ENCODE measurements at regions not wholly inside any gene's neighbourhood (a gene's known extent, or its start where the extent isn't known, plus 50 kb on each side); places are given as distances from the start of the nearest gene placed in this dataset.

DNA sequence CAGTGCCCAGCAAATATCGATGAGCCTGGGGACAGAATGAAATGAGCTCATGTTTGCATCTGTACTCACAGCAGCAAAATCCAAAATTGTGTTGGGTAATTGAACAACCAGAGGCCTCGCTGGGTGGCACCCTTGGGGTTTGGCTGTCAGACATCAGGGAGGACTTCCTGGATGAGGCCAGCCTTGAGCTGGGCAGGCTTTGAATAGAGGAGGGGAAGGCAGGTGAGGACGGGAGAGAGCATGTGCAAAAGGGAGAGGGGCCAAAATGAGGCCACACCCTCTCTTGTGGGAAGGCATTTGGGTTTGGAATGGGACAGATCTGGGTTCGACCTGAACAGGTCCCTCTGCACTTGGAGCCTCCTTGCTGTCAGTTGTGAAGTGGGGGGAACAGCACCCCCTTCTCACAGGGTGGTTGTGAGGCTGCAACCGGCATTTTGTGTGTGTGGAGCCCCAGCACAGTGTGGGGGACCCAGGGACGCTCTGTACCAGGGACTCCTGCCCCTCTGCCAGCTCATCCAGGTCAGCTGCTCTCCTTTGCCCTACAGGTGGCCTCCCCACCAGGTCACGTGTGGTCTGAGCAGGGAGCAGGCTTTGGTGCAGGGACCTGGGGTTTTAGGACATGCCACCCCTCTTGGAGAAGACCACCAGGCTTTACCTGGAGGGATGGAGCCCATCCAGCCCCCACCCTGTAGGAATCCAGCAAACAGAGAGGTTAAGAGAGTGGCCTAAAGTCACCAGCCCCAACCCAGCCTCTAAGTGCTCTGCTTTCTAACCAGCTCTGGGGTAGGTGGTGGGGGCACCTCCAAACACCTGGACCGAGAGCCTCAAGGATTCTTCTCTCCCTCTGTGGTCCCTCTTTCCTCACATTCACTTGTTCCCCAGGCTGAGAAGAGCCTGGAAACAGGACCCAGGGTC lies 521.8 kb downstream of the PTPRU start:
- TF ChIP-seq, protein P1, sequence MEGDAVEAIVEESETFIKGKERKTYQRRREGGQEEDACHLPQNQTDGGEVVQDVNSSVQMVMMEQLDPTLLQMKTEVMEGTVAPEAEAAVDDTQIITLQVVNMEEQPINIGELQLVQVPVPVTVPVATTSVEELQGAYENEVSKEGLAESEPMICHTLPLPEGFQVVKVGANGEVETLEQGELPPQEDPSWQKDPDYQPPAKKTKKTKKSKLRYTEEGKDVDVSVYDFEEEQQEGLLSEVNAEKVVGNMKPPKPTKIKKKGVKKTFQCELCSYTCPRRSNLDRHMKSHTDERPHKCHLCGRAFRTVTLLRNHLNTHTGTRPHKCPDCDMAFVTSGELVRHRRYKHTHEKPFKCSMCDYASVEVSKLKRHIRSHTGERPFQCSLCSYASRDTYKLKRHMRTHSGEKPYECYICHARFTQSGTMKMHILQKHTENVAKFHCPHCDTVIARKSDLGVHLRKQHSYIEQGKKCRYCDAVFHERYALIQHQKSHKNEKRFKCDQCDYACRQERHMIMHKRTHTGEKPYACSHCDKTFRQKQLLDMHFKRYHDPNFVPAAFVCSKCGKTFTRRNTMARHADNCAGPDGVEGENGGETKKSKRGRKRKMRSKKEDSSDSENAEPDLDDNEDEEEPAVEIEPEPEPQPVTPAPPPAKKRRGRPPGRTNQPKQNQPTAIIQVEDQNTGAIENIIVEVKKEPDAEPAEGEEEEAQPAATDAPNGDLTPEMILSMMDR (IDR thresholded peaks at IDR 0.05): no peak
- TF ChIP-seq POLR2A (IDR thresholded peaks at IDR 0.05): no peak
- no peak for TF ChIP-seq EP300 (IDR thresholded peaks at IDR 0.05)

Measured in ovary (tissue), 3 donors.